HepG2 (cell line): ENCODE measurements at regions not wholly inside any gene's neighbourhood (a gene's known extent, or its start where the extent isn't known, plus 50 kb on each side); places are given as distances from the start of the nearest gene placed in this dataset.

Experiments
- ATAC-seq: fragments of 200-7000 bp; cut with Tn5 transposase; 3 replicates; pipeline ENCODE4 v1.9.1; 2020; ENCODE audit warnings: mild to moderate bottlenecking, moderate library complexity
- BruUV-seq: library from RNA; stranded (reverse); fragments of 400-500 nt; replicated peaks from 2 replicates; lab custom pipeline; 2021; lab: Mats Ljungman, UMichigan
- CTCF ChIA-PET: fragments of 300-600 bp; formaldehyde crosslinking; extraction: SDS; loops from one replicate; lab custom pipeline; 2021; ENCODE audit warnings: low total read pairs, inconsistent platforms, low intra/inter-chr PET ratio; lab: Yijun Ruan, JAX
- POLR2A ChIA-PET: fragments of 350-600 bp; sonication (Branson Sonifier 250); formaldehyde crosslinking; loops from one replicate; lab custom pipeline; 2020; ENCODE audit warnings: antibody characterized with exemption, inconsistent platforms; lab: Yijun Ruan, JAX
- DNase-seq: peaks from one replicate; pipeline ENCODE4 v3.0.0-alpha.2; 2015; ENCODE audit warnings: low spot score
- FAIRE-seq: peaks from 3 replicates; lab custom pipeline; 2011; peaks lifted over from hg19 to GRCh38; lab: Jason Lieb, UNC
- H2AFZ ChIP-seq: one replicate; pipeline ENCODE4 v1.6.1; 2011; ENCODE audit warnings: low read length, inconsistent platforms
- H3K27ac ChIP-seq: fragments of 300-600 bp; 3 replicates; pipeline ENCODE4 v1.8.0; 2011; ENCODE audit warnings: mixed run types, mild to moderate bottlenecking, mixed read lengths, low read length, inconsistent platforms; ENCODE audit not compliant: insufficient read depth; ENCODE audit errors: extremely low read length
- H3K27me3 ChIP-seq, 2 experiments: fragments of 200-600 bp in 1 of 2; 2 replicates in 1 of 2; 3 replicates in 1 of 2; pipeline versions ENCODE4 v1.6.0 to v1.8.0; 2011; ENCODE audit warnings: low read length in 2 of 2, mild to moderate bottlenecking in 2 of 2, moderate library complexity in 2 of 2, inconsistent platforms in 1 of 2; ENCODE audit not compliant: insufficient read depth in 2 of 2, control insufficient read depth in 1 of 2
- H3K36me3 ChIP-seq, 2 experiments: fragments of 200-600 bp in 1 of 2; replicated peaks in 1 of 2; 2 replicates in 1 of 2; 3 replicates in 1 of 2; pipeline versions ENCODE4 v1.5.1 to v1.8.0; 2011; ENCODE audit warnings: low read length in 2 of 2, inconsistent platforms in 1 of 2; ENCODE audit not compliant: insufficient read depth in 2 of 2, control insufficient read depth in 1 of 2
- H3K4me1 ChIP-seq: 2 replicates; pipeline ENCODE4 v1.5.1; 2012; ENCODE audit warnings: low read length, inconsistent platforms; ENCODE audit not compliant: insufficient read depth
- H3K4me2 ChIP-seq: 2 replicates; pipeline ENCODE4 v1.6.0; 2011; ENCODE audit warnings: low read depth, low read length, inconsistent platforms
- H3K4me3 ChIP-seq, 3 experiments: fragments of 200-600 bp in 1 of 3; sonication (generic), shearing (Covaris generic) in 1 of 3; replicated peaks in 1 of 3; 2 replicates each; pipeline ENCODE4 v1.5.1; 2011 to 2016; ENCODE audit warnings: low read length in 3 of 3, inconsistent platforms in 2 of 3, low read depth in 2 of 3, mild to moderate bottlenecking in 2 of 3, control low read depth in 1 of 3, mixed read lengths in 1 of 3; ENCODE audit not compliant: insufficient read depth in 1 of 3
- H3K79me2 ChIP-seq: one replicate; pipeline ENCODE4 v1.6.1; 2011; ENCODE audit warnings: low read length, inconsistent platforms; ENCODE audit not compliant: insufficient read depth
- H3K9ac ChIP-seq: 2 replicates; pipeline ENCODE4 v1.6.0; 2011; ENCODE audit warnings: mild to moderate bottlenecking, low read depth, low read length, inconsistent platforms; ENCODE audit not compliant: insufficient read depth
- H3K9me3 ChIP-seq: 2 replicates; pipeline ENCODE4 v1.5.1; 2012; ENCODE audit warnings: mild to moderate bottlenecking, low read length
- H4K20me1 ChIP-seq: 2 replicates; pipeline ENCODE4 v1.6.0; 2011; ENCODE audit warnings: inconsistent platforms, mild to moderate bottlenecking, low read length, moderate library complexity; ENCODE audit not compliant: insufficient read depth
- AGO2 ChIP-seq: fragments of 200-400 bp; formaldehyde crosslinking; optimal IDR thresholded peaks from 2 replicates; pipeline ENCODE3; 2017; ENCODE audit warnings: mild to moderate bottlenecking, low read depth, low read length, moderate library complexity
- CREB1 ChIP-seq, 2 experiments: fragments of 450-650 bp in 1 of 2; IDR thresholded peaks; 2 replicates each; pipeline ENCODE4 v1.6.1; 2016 to 2017; ENCODE audit warnings: control low read depth in 1 of 2, mild to moderate bottlenecking in 1 of 2, missing compliant biosample characterization in 1 of 2, missing genetic modification characterization in 1 of 2
- NFE2L2 ChIP-seq: fragments of 150-350 bp; IDR thresholded peaks from 2 replicates; pipeline ENCODE4 v1.6.1; 2014; ENCODE audit warnings: low read length
- NONO ChIP-seq, 2 experiments: fragments of 450-650 bp in 1 of 2; sonication (generic) in 1 of 2; formaldehyde crosslinking in 1 of 2; IDR thresholded peaks in 1 of 2; conservative IDR thresholded peaks in 1 of 2; 2 replicates each; pipeline versions ENCODE4 v1.6.1 to v1.8.0; 2017 to 2022; ENCODE audit warnings: mild to moderate bottlenecking in 1 of 2, missing genetic modification reagents in 1 of 2, moderate library complexity in 1 of 2
- USF2 ChIP-seq, 2 experiments: sonication (generic) in 1 of 2; formaldehyde crosslinking in 1 of 2; IDR thresholded peaks; 2 replicates each; pipeline versions ENCODE4 v1.5.1 to v1.6.1; 2011 to 2020; ENCODE audit warnings: borderline replicate concordance in 1 of 2, low read depth in 1 of 2, low read length in 1 of 2, mild to moderate bottlenecking in 1 of 2, missing genetic modification reagents in 1 of 2, moderate library complexity in 1 of 2
- XBP1 ChIP-seq: sonication (generic); formaldehyde crosslinking; IDR thresholded peaks from 2 replicates; pipeline ENCODE4 v1.5.0; 2020; ENCODE audit warnings: missing genetic modification reagents
- ZBTB4 ChIP-seq: sonication (generic); formaldehyde crosslinking; IDR thresholded peaks from 2 replicates; pipeline ENCODE4 v1.4.0; 2020; ENCODE audit warnings: missing genetic modification reagents, mild to moderate bottlenecking, borderline replicate concordance
- ZNF678 ChIP-seq: sonication (generic); formaldehyde crosslinking; IDR thresholded peaks from 2 replicates; pipeline ENCODE4 v1.4.0; 2020; ENCODE audit warnings: mild to moderate bottlenecking, missing genetic modification reagents
- WGBS: methylation state at CpG from one replicate; pipeline ENCODE4 v1.1.6; 2017; ENCODE audit warnings: low lambda C conversion rate; 5-methylcytosine and 5-hydroxymethylcytosine counted together
- in situ Hi-C: cut with HindIII; loops from 2 replicates; pipeline ENCODE4 v1.10.0; 2017; ENCODE audit warnings: low pct_unique_long_range_greater_than_20kb; ENCODE audit not compliant: extremely low pct_ligation_motif_present
- intact Hi-C: fragments of 100-400 bp; cut with micrococcal nuclease; formaldehyde crosslinking; loops from one replicate; pipeline ENCODE4 v1.10.0; 2022; ENCODE audit not compliant: unreplicated experiment

- intact Hi-C loops: no loop called here
- ATAC-seq (no peak), FAIRE-seq (no peak), DNase-seq (no peak)
- Histone ChIP-seq H3K27ac (no peak overlapping the region), H3K4me1 (no peaks in the 10 kb centered on the region), H3K27me3 (no peaks in the 10 kb centered on the region; a peak in 1 of 5 replicates), H3K4me2 (no peak overlapping the region), H2AFZ (no peak overlapping the region), H4K20me1 (no peaks in the 10 kb centered on the region), H3K79me2 (no peaks in the 10 kb centered on the region), H3K36me3 (no peaks in the 10 kb centered on the region), H3K9ac (no peak overlapping the region), H3K9me3 (no peaks in the 10 kb centered on the region), H3K4me3 (no peak overlapping the region)
- WGBS: 28% methylated on average over 2 of the region's 2 CpGs
- ChIA-PET POLR2A (no interaction called here), CTCF (no interaction called here)
- no peak for TF ChIP-seq ZBTB4 (CRISPR knock-in tag)
- TF ChIP-seq AGO2: no peak
- no peak for TF ChIP-seq USF2 (IDR thresholded peaks at IDR 0.05; ENCODE audit: low read depth, low read length)
- no peak for TF ChIP-seq USF2 (CRISPR knock-in tag; IDR thresholded peaks at IDR 0.05; ENCODE audit: borderline replicate concordance)
- TF ChIP-seq CREB1 (IDR thresholded peaks at IDR 0.05): no peak
- TF ChIP-seq CREB1 (CRISPR knock-in tag; IDR thresholded peaks at IDR 0.05): no peak
- no peak for TF ChIP-seq NFE2L2
- no peak for TF ChIP-seq XBP1 (CRISPR knock-in tag)
- no peak for TF ChIP-seq NONO (IDR thresholded peaks at IDR 0.05)
- TF ChIP-seq NONO (CRISPR knock-in tag; conservative IDR thresholded peaks at IDR 0.05): no peak
- TF ChIP-seq ZNF678 (CRISPR knock-in tag): no peak
- no TSS peak for BruUV-seq
- in situ Hi-C loops: no loop called here
Measured at GRCh38 chr6:85115876-85116275, 334.0 kb upstream of the NT5E start.
